ENCODE measurements at regions not wholly inside any gene's neighbourhood (a gene's known extent, or its start where the extent isn't known, plus 50 kb on each side); places are given as distances from the start of the nearest gene placed in this dataset.

DNA sequence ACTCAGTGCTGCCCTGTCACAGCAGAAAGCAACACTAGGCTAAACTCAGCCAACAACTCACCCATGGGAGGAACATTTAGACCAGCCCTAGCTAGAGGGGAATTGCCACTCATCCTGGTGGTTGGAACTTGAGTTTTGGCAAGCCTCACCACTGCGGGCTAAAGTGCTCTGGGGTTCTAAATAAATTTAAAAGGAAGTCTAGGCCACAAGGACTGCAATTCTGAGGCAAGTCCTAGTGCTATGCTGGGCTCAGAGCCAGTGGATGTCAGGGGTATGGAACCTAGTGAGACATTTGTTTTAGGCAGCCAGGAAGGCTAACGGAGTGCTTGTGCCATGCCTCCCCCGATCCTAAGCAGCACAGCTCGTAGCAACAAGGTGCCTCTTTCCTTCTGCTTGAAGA lies 78.0 kb downstream of the RGS13 start:
- DNase-seq, result no peak

DNA sequence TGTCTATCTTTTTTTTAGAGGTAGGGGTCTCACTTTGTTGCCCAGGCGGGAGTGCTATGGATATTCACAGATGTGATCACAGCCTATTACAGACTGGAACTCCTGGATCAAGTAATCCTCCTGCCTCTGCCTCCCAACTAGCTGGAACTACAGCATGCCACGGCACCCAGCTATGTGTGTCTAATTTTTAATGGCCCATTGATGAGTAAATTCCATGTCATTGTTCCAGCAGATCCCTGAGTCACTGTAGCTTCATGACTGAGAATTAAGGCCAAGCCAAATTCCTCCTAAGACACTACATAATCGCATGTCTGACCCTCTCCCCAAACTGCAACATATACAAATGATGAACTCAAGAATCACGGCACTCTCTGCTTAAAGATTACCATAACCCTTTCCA lies 84.2 kb upstream of the RGS2 start:
- peak; percentile 79 for DNase-seq

DNA sequence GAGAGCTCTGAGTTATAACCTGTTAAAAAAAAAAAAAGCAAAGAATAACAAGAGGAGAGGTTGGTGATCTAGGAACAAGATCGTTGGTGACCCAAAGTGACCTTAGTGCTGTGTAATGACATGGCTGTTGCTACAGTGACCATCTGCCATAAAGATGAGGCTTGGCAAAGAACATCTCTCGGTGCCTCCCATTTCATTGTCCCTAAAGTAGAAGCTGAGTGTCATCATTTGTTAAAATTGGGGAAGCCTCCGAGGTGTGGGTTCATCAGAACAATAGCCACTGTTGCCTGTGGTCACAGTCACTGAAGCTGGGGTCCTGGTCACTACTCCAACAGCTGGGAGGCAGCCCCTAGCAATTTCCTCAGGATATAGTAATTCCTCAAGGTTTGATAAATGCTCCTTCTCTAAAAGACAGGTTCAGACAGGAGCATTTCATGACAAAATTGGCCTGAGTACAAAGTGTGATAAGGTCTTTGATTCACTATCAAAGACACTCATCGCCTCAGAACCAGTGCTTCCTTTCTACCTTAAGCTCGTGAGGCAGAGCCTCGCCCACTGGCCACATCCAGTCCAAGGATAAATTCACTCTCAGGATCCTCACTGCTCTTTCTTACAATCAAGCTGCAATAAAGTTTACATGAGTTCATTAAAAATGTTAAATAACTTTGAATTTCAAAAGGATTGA lies 81.9 kb upstream of the RGS2 start:
- DNase-seq, result no peak

DNA sequence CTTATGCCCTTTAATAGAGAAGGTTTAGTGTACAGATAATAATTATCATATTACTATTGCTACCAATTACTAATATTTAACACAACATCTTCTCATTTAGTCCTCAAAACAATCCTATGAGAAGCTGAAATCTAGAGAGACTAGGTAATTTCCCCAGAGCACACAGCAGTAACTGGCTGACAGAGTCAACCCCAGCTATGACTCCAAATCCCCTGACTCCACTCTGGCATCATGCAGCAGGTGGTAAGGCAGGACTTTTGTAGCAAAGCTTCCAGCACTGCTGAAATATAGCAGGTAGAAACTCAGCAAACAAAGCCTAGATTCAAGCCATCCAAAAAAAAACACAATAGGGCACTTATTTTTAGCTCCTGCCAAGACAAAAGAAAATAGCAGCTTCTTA lies 79.3 kb upstream of the RGS2 start:
- DNase-seq, result no peak

DNA sequence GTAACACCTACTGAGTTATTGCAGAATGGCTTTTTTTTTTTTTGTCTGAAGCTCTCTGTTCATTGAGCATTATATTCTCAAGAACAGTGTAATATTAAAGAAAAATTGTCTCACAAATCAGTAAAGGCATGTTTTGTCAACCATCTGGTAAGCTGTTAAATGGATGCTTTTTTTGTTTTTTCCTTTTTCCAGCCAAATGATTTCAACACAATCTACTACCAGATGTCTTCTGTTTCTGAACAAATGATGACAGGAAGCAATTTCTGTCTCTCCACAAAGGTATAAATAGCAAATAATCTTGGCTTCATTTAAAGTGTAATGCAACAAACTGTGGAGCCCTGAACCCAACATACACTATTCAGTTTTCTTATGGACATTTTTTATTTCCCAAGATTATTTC lies 78.6 kb upstream of the RGS2 start:
- peak; percentile 21 for DNase-seq

DNA sequence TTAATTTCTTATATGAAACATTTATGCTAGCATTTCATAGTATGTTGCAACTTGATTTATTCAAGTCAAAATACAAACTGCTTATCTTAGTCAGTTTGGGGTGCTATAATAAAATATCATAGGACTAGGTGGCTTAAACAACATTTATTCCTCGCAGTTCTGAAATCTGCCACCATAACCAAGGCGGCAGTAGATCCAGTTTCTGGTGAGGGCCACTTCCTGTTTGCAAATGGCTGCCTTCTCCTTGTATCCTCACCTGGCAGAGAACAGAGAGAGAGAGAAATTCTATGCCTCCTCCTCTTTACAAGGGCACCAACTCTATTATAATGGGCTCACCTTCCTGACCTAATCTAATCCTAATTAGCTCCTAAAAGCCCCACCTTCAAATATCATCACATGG lies 76.1 kb upstream of the RGS2 start:
- peak; percentile 17 for DNase-seq

DNA sequence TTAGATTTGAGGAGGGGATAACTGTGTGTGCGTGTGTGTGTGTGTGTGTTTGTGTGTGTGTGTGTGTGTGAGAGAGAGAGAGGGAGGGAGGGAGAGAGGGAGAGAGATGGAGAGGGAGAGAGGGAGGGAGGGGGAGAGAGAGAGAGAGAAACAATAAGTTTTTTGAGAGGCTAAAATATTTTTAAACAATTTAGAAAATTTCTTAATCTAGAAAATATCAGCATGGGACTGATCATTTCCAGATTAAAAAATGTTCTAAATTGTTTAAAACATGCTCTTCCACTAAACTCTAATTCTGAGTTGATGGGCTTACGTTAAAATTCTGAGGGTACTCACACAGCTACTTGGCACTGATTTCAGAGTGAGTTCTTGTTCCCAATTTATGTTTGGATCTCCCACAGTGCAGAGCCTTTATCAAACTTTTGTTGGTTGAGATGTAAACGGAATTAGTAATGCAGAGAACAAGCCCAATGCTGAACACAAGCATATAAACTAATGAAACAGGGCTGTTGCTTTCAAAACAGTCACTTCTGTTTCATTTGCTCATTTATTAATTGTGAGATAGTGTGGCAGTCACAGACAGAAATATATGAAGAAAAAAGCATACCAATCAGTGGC lies 73.4 kb upstream of the RGS2 start:
- no peak for DNase-seq

DNA sequence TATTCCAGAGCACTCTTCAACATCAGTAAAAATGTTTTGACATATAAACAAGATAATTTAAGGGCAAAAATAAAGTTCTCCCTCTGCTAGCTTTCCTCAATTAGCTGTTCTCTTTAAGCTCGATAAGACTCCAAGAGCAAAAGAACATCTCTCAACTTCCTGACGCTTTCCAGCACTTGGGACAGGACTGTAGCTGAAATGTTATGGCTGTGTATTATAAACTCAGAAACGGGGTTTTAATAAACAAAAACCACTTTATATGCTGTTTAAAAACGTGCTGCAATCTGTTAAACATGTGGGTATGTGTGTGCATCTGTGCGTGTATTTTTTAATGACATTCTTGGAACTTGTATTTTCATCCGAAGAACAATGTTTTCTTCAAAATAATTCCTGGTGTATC lies 71.5 kb upstream of the RGS2 start:
- DNase-seq, result no peak

DNA sequence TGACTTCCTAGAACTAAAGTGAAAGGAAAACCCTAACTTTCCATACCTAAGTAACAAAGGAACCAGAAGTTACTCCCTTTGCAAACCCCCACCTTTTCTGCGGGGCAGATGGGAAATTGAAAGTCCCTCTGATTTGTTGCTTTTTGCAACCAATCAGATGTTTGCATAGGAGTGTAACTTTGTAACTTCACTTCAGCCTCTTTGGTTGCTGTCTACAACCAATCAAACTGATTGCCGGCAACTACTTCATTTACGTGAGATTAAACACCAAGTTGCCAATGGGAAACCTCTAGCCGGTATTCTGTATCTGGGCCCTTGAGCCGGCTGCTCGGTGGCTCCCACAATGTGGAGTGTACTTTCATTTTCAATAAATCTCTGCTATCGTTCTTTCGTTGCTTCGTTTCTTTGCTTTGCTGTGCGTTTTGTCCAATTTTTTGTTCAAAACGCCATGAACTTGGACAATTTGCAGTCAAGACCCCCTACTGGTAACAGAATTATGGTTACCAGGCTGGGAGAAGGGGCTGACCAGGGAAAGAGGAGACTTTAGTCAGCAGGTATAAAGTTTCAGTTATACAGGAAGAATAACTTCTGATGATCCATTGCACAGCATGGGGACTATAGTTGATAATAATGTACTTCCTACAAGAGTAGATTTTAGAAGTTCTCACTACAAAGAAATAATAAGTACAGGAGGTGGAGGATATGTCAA lies 69.2 kb upstream of the RGS2 start:
- no peak for DNase-seq

DNA sequence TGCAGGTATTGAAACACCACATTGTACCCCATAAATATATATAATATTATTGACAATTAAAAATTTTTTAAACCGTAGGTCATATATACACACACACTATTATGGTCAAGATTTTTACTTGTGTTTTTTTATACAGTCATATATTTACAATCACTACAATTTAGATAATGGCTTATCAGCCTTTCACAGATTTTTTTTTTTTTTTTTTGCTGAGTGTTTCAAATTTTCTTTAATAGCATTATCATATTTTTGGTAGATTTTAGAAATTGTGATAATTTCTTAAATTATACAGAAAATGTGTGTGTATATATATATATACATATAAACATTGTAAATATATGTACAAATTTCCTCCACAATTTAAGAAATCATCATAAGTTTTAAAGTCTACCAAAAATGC lies 68.6 kb upstream of the RGS2 start:
- no peak for DNase-seq

DNA sequence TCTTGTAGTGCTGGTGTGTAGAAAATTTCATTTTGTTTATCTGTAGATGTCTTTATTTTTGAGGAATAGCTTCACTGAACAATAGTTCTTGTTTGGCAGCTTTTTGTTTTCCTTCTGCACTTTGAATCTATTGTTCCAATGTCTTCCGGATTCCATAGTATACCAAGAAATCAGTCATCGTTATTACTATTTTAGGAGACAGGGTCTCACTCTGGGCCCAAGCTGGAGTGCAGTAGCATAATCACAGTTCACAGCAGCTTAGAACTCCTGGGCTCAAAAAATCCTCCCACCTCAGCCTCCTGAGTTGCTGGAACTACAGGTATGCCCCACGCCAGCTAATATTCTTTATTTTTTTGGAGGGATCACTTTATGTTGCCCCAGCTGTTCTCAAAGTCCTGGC lies 67.7 kb upstream of the RGS2 start:
- no peak for DNase-seq

DNA sequence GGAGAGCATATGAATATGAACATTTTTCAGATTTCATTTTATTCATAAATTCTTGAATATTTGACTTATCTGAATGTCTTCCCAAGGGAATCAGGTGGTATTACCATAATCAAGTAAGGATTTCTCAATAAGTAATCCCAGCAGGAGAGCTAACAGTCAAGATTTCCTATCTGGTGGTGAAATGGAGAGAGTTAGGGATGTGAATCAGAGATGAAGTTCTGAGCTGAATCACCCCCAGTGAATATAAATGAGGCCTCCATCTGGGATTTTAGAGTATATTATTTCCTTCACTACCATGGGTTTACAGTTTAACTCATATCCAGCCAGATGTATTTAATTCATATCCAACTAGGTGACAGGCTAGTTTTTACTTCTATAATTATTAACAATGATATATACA lies 61.5 kb upstream of the RGS2 start:
- peak; percentile 64 for DNase-seq

DNA sequence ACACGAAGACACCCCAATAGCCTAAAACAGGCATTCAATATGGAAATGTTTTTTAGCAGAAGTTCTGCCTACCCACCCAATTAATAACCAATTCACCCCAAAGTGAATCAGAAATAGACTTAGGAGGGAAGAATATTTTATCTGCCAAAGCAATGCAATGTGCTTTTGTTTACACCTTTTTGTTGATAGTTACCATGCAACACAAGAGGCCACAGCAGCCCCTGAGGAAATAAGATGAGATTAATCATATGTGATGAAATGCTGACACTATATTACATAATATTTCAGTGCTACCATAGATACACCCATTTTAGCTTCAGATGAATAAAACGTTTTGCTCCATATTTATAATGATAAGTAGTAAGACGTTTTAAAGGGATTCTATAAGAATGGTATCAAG lies 60.9 kb upstream of the RGS2 start:
- DNase-seq, result peak; percentile 24

DNA sequence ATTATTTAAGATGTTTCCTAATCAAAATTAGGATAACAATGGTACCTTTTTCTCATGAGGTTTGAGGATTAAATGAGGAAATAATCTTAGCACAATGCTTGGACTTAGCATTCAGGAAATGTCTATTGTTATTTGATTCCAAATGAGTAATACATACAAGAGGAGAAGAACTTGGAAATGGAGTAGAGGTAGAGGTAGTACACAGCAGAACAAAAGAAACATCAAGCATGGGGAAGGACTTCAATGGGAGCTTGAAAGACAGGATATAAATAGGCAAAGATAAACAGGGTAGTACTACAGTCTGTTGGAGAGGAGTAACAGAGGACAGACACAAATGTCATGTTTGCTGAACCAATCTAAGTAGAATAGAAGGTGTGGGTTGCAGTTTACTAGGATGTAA lies 59.5 kb upstream of the RGS2 start:
- no peak for DNase-seq

DNA sequence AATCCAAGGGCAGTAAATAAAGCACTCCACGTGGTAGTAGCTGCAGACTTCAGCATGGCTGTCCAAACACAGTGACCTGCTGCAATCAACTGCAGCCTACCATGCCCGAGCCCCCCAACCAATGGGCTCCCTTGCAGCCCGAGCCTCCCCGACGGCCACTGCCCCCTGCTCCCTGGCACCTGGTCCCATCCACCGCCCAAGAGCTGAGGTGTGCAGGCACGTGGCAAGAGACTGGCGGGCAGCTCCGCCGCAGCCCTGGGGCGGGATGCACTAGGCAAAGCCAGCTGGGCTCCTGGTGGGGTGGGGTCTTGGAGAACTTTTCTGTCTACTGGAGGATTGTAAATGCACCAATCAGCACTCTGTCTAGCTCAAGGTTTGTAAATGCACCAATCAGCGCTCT lies 57.6 kb upstream of the RGS2 start:
- no peak for DNase-seq

DNA sequence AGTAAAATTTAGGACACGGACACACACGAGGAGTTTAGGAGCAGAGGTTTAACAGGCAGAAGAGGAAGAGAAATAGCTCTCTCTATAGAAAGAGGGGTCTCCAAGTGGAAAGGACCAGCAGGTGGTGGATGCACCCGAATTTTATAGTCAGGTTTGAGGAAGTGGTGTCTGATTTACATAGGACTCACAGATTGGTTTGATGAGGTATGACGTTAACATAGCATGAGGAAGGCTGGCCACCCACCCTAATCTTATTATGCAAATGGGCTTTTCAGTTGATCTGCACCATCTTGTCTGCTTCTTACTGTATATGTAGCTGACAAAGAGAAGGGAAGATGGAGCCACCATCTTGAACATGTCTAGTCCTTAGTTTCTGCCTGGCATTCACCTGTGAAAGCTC lies 52.5 kb upstream of the RGS2 start:
- no peak for DNase-seq

DNA sequence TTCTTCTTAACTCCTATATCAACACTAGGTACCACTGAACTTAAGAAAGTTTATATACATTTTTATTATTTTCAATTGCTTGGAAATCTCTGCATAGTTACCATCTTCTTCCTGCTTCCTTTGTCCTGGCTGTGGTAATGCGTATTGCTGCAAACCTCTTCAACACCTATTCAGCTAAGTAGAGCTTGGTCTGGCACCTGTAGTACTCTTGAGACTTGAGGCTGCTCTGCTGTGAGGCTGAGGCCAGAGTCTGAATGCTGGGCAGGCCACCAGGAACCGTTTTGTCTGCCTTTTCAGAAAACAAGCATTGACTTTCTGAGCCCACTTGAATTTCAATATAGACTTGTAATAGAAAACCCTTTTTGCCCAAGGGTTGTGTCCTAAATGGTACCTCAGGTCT lies 52.0 kb upstream of the RGS2 start:
- no peak for DNase-seq

DNA sequence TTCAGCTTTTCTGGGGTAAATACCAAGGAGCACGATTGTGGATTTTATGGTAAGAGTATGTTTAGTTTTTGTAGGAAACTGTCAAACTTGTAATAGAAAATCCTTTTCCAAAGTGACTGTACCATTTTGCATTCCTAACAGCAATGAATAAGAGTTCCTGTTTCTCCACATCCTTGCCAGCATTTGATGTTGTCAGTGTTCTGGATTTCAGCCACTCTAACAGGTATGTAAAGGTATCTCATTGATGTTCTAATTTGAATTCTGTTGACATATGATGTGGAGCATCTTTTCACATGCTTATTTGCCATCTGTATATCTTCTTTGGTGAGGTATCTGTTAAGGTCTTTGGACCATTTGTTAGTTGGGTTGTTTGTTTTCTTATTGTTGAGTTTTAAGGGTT lies 50.3 kb upstream of the RGS2 start:
- DNase-seq, result no peak

Measured in HCEC 1CT (cell line).